ENCODE measurements at regions not wholly inside any gene's neighbourhood (a gene's known extent, or its start where the extent isn't known, plus 50 kb on each side); places are given as distances from the start of the nearest gene placed in this dataset.
A peak's percentile ranks its signal among the peaks of the same experiment; 100 is the strongest.

- H3K4me3 ChIP-seq (ENCODE audit: severe bottlenecking) = no peak overlapping the region
- H3K4me1 ChIP-seq (ENCODE audit: insufficient read depth, poor library complexity, severe bottlenecking) = peaks cover 4% of the 10 kb centered on the region
- H3K27me3 ChIP-seq (ENCODE audit: insufficient read depth, poor library complexity, severe bottlenecking) = no peaks in the 10 kb centered on the region
- DNase-seq (ENCODE audit: low spot score) = no peak
- H3K27ac ChIP-seq (ENCODE audit: poor library complexity, severe bottlenecking) = no peak overlapping the region
- no peaks in the 10 kb centered on the region for H3K9me3 ChIP-seq (ENCODE audit: severe bottlenecking)
- no peaks in the 10 kb centered on the region for H3K36me3 ChIP-seq (ENCODE audit: low read depth)
- no peak for ATAC-seq (ENCODE audit: low read depth)
- no peak for TF ChIP-seq CTCF (IDR thresholded peaks at IDR 0.05; ENCODE audit: poor library complexity, severe bottlenecking)
These were observed 219.8 kb downstream of the C9orf50 start for GRCh38 chr9:129400971-129401622.

- no peak overlapping the region for H3K27ac ChIP-seq (ENCODE audit: poor library complexity, severe bottlenecking)
- no peaks in the 10 kb centered on the region for H3K36me3 ChIP-seq (ENCODE audit: low read depth)
- no peak for TF ChIP-seq CTCF (IDR thresholded peaks at IDR 0.05; ENCODE audit: poor library complexity, severe bottlenecking)
- DNase-seq (ENCODE audit: low spot score) (peak; percentile 48), ATAC-seq (ENCODE audit: low read depth) (no peak)
- no peaks in the 10 kb centered on the region for H3K4me1 ChIP-seq (ENCODE audit: insufficient read depth, poor library complexity, severe bottlenecking)
- no peaks in the 10 kb centered on the region for H3K9me3 ChIP-seq (ENCODE audit: severe bottlenecking)
- no peak overlapping the region for H3K4me3 ChIP-seq (ENCODE audit: severe bottlenecking)
- no peaks in the 10 kb centered on the region for H3K27me3 ChIP-seq (ENCODE audit: insufficient read depth, poor library complexity, severe bottlenecking)
These were observed 220.6 kb downstream of the C9orf50 start for GRCh38 chr9:129400001-129400970.

GRCh38 chr9:129399634-129399990 is 221.3 kb downstream of the C9orf50 start:
- no peak for ATAC-seq (ENCODE audit: low read depth)
- Histone ChIP-seq H3K4me3 (ENCODE audit: severe bottlenecking) (no peak overlapping the region), H3K27ac (ENCODE audit: poor library complexity, severe bottlenecking) (no peak overlapping the region), H3K36me3 (ENCODE audit: low read depth) (no peaks in the 10 kb centered on the region), H3K27me3 (ENCODE audit: insufficient read depth, poor library complexity, severe bottlenecking) (no peaks in the 10 kb centered on the region), H3K4me1 (ENCODE audit: insufficient read depth, poor library complexity, severe bottlenecking) (no peaks in the 10 kb centered on the region), H3K9me3 (ENCODE audit: severe bottlenecking) (no peaks in the 10 kb centered on the region)
- DNase-seq (ENCODE audit: low spot score) = no peak
- TF ChIP-seq CTCF (IDR thresholded peaks at IDR 0.05; ENCODE audit: poor library complexity, severe bottlenecking) = no peak

GRCh38 chr9:129398961-129399633 is 221.0 kb upstream of the IER5L start:
- DNase-seq (ENCODE audit: low spot score) = peak; percentile 44
- H3K4me3 ChIP-seq (ENCODE audit: severe bottlenecking) = no peak overlapping the region
- TF ChIP-seq CTCF (IDR thresholded peaks at IDR 0.05; ENCODE audit: poor library complexity, severe bottlenecking) = no peak
- no peaks in the 10 kb centered on the region for H3K36me3 ChIP-seq (ENCODE audit: low read depth)
- H3K27me3 ChIP-seq (ENCODE audit: insufficient read depth, poor library complexity, severe bottlenecking) = no peaks in the 10 kb centered on the region
- no peak overlapping the region for H3K27ac ChIP-seq (ENCODE audit: poor library complexity, severe bottlenecking)
- H3K9me3 ChIP-seq (ENCODE audit: severe bottlenecking) = no peaks in the 10 kb centered on the region
- no peak for ATAC-seq (ENCODE audit: low read depth)
- no peaks in the 10 kb centered on the region for H3K4me1 ChIP-seq (ENCODE audit: insufficient read depth, poor library complexity, severe bottlenecking)

Data from RWPE2 (cell line).